ENCODE measurements at regions not wholly inside any gene's neighbourhood (a gene's known extent, or its start where the extent isn't known, plus 50 kb on each side); places are given as distances from the start of the nearest gene placed in this dataset.

DNA sequence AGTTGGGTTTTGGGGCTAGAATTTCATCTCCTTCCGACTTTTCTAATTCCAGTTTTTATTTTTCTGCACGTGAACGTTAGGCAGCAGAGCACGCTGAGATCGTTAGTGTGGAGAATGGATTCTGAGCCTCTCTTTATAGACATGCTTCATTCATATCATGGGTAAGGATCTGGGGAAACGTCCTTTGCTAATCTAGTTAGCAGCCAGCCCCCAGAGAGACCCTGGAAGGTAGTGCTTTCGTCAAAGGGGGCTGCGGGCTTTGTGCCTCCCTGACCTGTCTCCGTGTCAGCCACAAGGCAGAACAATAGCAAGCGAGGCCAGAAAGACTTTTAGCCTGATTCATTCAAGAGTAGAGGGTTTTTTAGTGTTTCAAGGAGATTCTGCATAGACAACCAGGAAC lies 196.3 kb upstream of the KLF6 start:
- TF ChIP-seq, protein P1, sequence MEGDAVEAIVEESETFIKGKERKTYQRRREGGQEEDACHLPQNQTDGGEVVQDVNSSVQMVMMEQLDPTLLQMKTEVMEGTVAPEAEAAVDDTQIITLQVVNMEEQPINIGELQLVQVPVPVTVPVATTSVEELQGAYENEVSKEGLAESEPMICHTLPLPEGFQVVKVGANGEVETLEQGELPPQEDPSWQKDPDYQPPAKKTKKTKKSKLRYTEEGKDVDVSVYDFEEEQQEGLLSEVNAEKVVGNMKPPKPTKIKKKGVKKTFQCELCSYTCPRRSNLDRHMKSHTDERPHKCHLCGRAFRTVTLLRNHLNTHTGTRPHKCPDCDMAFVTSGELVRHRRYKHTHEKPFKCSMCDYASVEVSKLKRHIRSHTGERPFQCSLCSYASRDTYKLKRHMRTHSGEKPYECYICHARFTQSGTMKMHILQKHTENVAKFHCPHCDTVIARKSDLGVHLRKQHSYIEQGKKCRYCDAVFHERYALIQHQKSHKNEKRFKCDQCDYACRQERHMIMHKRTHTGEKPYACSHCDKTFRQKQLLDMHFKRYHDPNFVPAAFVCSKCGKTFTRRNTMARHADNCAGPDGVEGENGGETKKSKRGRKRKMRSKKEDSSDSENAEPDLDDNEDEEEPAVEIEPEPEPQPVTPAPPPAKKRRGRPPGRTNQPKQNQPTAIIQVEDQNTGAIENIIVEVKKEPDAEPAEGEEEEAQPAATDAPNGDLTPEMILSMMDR (IDR thresholded peaks at IDR 0.05) = no peak
- TF ChIP-seq EP300 (IDR thresholded peaks at IDR 0.05) (no peak), POLR2A (IDR thresholded peaks at IDR 0.05) (no peak)
